ENCODE measurements at regions not wholly inside any gene's neighbourhood (a gene's known extent, or its start where the extent isn't known, plus 50 kb on each side); places are given as distances from the start of the nearest gene placed in this dataset.

- no peaks in the 10 kb centered on the region for H3K4me1 ChIP-seq
- no peaks in the 10 kb centered on the region for H3K27me3 ChIP-seq
- no peak overlapping the region for H3K27ac ChIP-seq
- DNase-seq (no peak), ATAC-seq (no peak)
- 42 to 50% (median 46%) methylated on average over 1 of the region's 1 CpG for WGBS, 4 donors
- peaks cover 0 to 12% (median 0%) of the 10 kb centered on the region in 12 donors for H3K9me3 ChIP-seq
- H3K36me3 ChIP-seq: no peaks in the 10 kb centered on the region
- TF ChIP-seq POLR2A (IDR thresholded peaks at IDR 0.05): no peak
- no peak for TF ChIP-seq CTCF (IDR thresholded peaks at IDR 0.05)
- intact Hi-C loops (cut with DNase I): no loop called here
- no peak overlapping the region for H3K4me3 ChIP-seq
Measured at GRCh38 chr13:54232700-54233099, 1204.1 kb downstream of the OLFM4 start.

- Histone ChIP-seq H3K27me3 (no peaks in the 10 kb centered on the region), H3K4me1 (no peaks in the 10 kb centered on the region), H3K36me3 (no peaks in the 10 kb centered on the region), H3K27ac (no peak overlapping the region), H3K4me3 (no peak overlapping the region), H3K9me3 (peaks cover 0 to 7% (median 0%) of the 10 kb centered on the region in 12 donors)
- no peak for ATAC-seq
- WGBS, 4 donors: 90 to 93% (median 92%) methylated on average over 7 of the region's 7 CpGs
- DNase-seq: no peak
- intact Hi-C loops (cut with DNase I): no loop called here
- no peak for TF ChIP-seq CTCF (IDR thresholded peaks at IDR 0.05)
- no peak for TF ChIP-seq POLR2A (IDR thresholded peaks at IDR 0.05)
Measured at GRCh38 chr13:54234607-54235006, 1206.0 kb downstream of the OLFM4 start.

GRCh38 chr13:54241719-54242118, 1213.1 kb downstream of the OLFM4 start:
- no peak overlapping the region for H3K4me3 ChIP-seq
- TF ChIP-seq CTCF (IDR thresholded peaks at IDR 0.05): no peak
- no peak for TF ChIP-seq POLR2A (IDR thresholded peaks at IDR 0.05)
- intact Hi-C loops (cut with DNase I): no loop called here

DNA sequence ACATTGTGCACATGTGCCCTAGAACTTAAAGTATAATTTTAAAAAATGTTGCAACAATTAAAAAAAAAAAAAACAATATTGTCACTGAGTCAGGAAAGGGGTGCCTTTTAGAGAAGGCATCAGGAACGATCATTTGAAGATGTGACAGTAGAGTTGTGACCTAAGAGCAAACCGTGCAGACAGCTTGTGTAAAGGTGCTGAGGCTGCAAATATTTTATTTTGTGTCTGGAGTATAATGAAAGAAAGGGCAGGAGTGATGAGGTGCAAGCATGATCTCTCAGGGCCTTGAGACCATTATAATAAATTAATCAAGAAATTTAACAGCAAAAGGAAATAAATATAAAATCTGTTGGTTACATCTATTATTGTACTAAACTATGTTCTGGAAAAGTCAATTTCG, 1219.7 kb downstream of the OLFM4 start:
- Histone ChIP-seq H3K27ac (no peak overlapping the region), H3K27me3 (no peaks in the 10 kb centered on the region), H3K9me3 (peaks cover 0 to 10% (median 0%) of the 10 kb centered on the region in 12 donors), H3K4me1 (no peaks in the 10 kb centered on the region), H3K4me3 (no peak overlapping the region), H3K36me3 (no peaks in the 10 kb centered on the region)
- ATAC-seq (no peak), DNase-seq (no peak)
- 62 to 64% (median 62%) methylated on average over 3 of the region's 3 CpGs for WGBS, 4 donors
- TF ChIP-seq POLR2A (IDR thresholded peaks at IDR 0.05) (no peak), CTCF (IDR thresholded peaks at IDR 0.05) (no peak)
- intact Hi-C loops (cut with DNase I): no loop called here

More at GRCh38 chr13:54241719-54242118, 1213.1 kb downstream of the OLFM4 start:
- Histone ChIP-seq H3K36me3 (no peaks in the 10 kb centered on the region), H3K27me3 (no peaks in the 10 kb centered on the region), H3K9me3 (peaks cover 0 to 7% (median 0%) of the 10 kb centered on the region in 12 donors), H3K4me1 (no peaks in the 10 kb centered on the region), H3K27ac (no peak overlapping the region)
- ATAC-seq (no peak), DNase-seq (no peak)

Measured in heart left ventricle (tissue), 16 donors.